ENCODE measurements at regions not wholly inside any gene's neighbourhood (a gene's known extent, or its start where the extent isn't known, plus 50 kb on each side); places are given as distances from the start of the nearest gene placed in this dataset.

DNA sequence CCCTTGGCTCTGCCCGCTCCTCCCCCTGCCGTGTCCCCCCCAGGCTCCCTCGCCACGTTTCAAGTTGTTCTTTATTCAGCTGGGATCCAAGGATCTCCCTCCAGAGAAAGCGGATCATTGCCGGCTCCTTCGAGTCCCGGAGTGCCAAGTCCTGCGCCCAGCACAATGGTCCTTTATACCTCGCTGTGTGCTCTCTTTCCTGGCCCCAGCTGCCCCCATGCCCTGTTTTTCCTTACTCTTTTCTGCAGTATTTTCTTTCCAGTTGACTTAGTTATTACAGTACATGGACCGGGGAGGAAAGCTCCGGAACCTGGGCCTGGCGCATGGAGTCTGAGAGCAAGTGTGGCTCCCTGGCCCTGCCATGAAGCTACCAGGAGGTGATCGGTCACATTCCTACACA lies 88.1 kb upstream of the KMT2C start:
- no TSS peak for BruUV-seq (replicated peaks)
- ChIA-PET CTCF (no interaction called here), POLR2A (ENCODE audit: low non-redundant PET) (no interaction called here)
- DNase-seq (ENCODE audit: low spot score) = no peak
- no peaks in the 10 kb centered on the region for H3K27me3 ChIP-seq (replicated peaks; ENCODE audit: insufficient read depth, low read depth, low read length, poor library complexity)
- TF ChIP-seq EZH2 (IDR thresholded peaks at IDR 0.05; ENCODE audit: borderline replicate concordance, low read depth, low read length, poor library complexity, severe bottlenecking) = no peak
- TF ChIP-seq, protein P1, sequence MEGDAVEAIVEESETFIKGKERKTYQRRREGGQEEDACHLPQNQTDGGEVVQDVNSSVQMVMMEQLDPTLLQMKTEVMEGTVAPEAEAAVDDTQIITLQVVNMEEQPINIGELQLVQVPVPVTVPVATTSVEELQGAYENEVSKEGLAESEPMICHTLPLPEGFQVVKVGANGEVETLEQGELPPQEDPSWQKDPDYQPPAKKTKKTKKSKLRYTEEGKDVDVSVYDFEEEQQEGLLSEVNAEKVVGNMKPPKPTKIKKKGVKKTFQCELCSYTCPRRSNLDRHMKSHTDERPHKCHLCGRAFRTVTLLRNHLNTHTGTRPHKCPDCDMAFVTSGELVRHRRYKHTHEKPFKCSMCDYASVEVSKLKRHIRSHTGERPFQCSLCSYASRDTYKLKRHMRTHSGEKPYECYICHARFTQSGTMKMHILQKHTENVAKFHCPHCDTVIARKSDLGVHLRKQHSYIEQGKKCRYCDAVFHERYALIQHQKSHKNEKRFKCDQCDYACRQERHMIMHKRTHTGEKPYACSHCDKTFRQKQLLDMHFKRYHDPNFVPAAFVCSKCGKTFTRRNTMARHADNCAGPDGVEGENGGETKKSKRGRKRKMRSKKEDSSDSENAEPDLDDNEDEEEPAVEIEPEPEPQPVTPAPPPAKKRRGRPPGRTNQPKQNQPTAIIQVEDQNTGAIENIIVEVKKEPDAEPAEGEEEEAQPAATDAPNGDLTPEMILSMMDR (conservative IDR thresholded peaks at IDR 0.05; ENCODE audit: low read depth, low read length) = no peak
- no peaks in the 10 kb centered on the region for H3K36me3 ChIP-seq (ENCODE audit: insufficient read depth, low read length, poor library complexity, severe bottlenecking)
- H3K9me3 ChIP-seq (ENCODE audit: low read depth, low read length, poor library complexity, severe bottlenecking) = peaks cover 8% of the 10 kb centered on the region
- H3K27ac ChIP-seq (ENCODE audit: low read depth, low read length, poor library complexity, severe bottlenecking) = no peak overlapping the region
- peaks cover 18% of the 10 kb centered on the region for H3K4me1 ChIP-seq (ENCODE audit: insufficient read depth, low read length, poor library complexity, severe bottlenecking)
- intact Hi-C loops (cut with micrococcal nuclease; ENCODE audit: unreplicated experiment) = no loop called here
- H3K4me3 ChIP-seq (ENCODE audit: low read depth, low read length, poor library complexity, severe bottlenecking) = no peak overlapping the region

DNA sequence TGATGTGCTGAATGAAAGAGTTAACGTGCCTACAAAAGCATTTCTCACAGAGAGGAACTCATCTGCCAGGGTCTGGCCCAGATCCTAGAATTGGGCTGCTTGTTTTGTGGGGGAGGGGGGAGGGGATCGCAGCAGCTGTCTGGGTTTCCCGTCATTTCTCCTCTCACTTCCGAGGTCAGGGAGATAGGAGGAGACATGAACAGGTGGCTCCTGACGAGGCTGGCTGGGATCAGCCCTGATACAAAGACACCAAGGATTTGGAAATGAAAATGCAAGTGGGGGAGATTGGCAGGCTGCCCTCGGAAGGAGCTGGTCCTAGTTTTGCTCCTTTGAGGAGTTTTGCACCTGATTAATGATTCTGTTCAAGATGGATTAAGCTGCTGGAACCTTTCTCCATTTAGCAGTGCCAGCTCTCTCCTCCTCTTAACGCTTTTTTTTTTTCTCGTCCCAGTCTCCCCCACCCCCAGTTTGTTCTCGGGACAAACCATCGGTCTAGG lies 86.8 kb upstream of the KMT2C start:
- no peaks in the 10 kb centered on the region for H3K36me3 ChIP-seq (ENCODE audit: insufficient read depth, low read length, poor library complexity, severe bottlenecking)
- CTCF ChIA-PET = interaction anchor here (0.8 kb wide), 1 partner anchor 288 kb away, joined by 4 read pairs; no protein-coding TSS in a partner anchor
- intact Hi-C loops (cut with micrococcal nuclease; ENCODE audit: unreplicated experiment) = no loop called here
- H3K9me3 ChIP-seq (ENCODE audit: low read depth, low read length, poor library complexity, severe bottlenecking) = peaks cover 10% of the 10 kb centered on the region
- TF ChIP-seq EZH2 (IDR thresholded peaks at IDR 0.05; ENCODE audit: borderline replicate concordance, low read depth, low read length, poor library complexity, severe bottlenecking) = no peak
- TF ChIP-seq, protein P1 (conservative IDR thresholded peaks at IDR 0.05; ENCODE audit: low read depth, low read length) = no peak
- POLR2A ChIA-PET (ENCODE audit: low non-redundant PET) = interaction anchor here (0.6 kb wide), 2 partner anchors 156 to 160 kb away, joined by 3 read pairs; no protein-coding TSS in a partner anchor
- peak; percentile 49 for DNase-seq (ENCODE audit: low spot score)
- no TSS peak for BruUV-seq (replicated peaks)
- H3K27me3 ChIP-seq (replicated peaks; ENCODE audit: insufficient read depth, low read depth, low read length, poor library complexity) = no peaks in the 10 kb centered on the region
- no peak overlapping the region for H3K27ac ChIP-seq (ENCODE audit: low read depth, low read length, poor library complexity, severe bottlenecking)
- H3K4me3 ChIP-seq (ENCODE audit: low read depth, low read length, poor library complexity, severe bottlenecking) = peak overlapping the region; percentile 30
- H3K4me1 ChIP-seq (ENCODE audit: insufficient read depth, low read length, poor library complexity, severe bottlenecking) = peaks cover 16% of the 10 kb centered on the region

DNA sequence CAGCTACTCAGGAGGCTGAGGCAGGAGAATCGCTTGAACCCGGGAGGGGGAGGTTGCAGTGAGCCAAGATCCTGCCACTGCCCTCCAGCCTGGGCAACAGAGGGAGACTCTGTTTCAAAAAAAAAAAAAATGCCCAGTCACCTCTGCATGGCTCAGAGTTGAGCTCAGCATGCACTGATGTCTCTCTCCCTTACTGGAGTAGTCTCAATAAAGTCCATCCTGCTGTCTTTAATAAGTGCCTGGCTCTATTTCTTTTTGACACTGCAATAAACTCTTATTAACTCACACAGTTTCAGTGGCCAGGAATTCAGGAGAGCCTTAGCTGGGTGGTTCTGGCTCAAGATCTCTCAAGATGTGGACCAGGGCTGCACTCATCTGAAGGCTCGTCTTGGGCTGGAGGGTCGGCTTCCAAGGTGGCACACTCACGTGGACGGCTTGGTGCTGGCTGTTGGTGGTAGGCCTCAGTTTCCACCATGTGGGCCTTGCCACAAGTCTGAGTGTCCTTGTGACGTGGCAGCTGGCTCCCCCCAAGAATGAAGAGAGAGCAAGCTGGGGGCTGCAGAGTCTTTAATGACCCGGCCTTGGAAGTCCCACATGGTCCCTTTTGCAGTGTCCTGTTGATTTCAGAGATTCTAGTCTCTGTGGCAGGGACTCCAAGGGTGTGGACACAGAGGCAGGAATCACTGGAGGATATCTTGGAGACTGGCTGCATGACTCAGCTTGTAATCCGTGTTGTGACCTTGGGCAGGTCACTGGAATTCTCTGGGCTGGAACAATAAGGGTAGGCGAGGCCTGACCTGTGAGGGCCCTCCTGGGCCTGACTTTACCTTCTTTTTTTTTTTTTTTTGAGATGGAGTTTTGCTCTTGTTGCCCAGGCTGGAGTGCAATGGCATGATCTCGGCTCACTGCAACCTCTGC lies 85.9 kb upstream of the KMT2C start:
- DNase-seq (ENCODE audit: low spot score) = no peak
- Histone ChIP-seq H3K4me1 (ENCODE audit: insufficient read depth, low read length, poor library complexity, severe bottlenecking) (peaks cover 11% of the 10 kb centered on the region), H3K27ac (ENCODE audit: low read depth, low read length, poor library complexity, severe bottlenecking) (no peak overlapping the region), H3K4me3 (ENCODE audit: low read depth, low read length, poor library complexity, severe bottlenecking) (no peak overlapping the region), H3K36me3 (ENCODE audit: insufficient read depth, low read length, poor library complexity, severe bottlenecking) (no peaks in the 10 kb centered on the region), H3K9me3 (ENCODE audit: low read depth, low read length, poor library complexity, severe bottlenecking) (peaks cover 10% of the 10 kb centered on the region), H3K27me3 (replicated peaks; ENCODE audit: insufficient read depth, low read depth, low read length, poor library complexity) (no peaks in the 10 kb centered on the region)
- no TSS peak for BruUV-seq (replicated peaks)
- CTCF ChIA-PET = no interaction called here
- TF ChIP-seq, protein P1 (conservative IDR thresholded peaks at IDR 0.05; ENCODE audit: low read depth, low read length) = no peak
- TF ChIP-seq EZH2 (IDR thresholded peaks at IDR 0.05; ENCODE audit: borderline replicate concordance, low read depth, low read length, poor library complexity, severe bottlenecking) = no peak
- POLR2A ChIA-PET (ENCODE audit: low non-redundant PET) = no interaction called here
- intact Hi-C loops (cut with micrococcal nuclease; ENCODE audit: unreplicated experiment) = no loop called here
